Inferior parietal cortex (tissue), 1 donor: ENCODE measurements at regions not wholly inside any gene's neighbourhood (a gene's known extent, or its start where the extent isn't known, plus 50 kb on each side); places are given as distances from the start of the nearest gene placed in this dataset.
A peak's percentile ranks its signal among the peaks of the same experiment; 100 is the strongest.

Source experiments
- DNase-seq: peaks from one replicate; pipeline ENCODE4 v3.0.0-alpha.2; 2016; ENCODE audit errors: extremely low spot score

- DNase-seq, result no peak
Observed at GRCh38 chr18:37702841-37703240, 137.2 kb upstream of the CELF4 start.

GRCh38 chr18:37701967-37702366 is 136.4 kb upstream of the CELF4 start:
- DNase-seq, result no peak

- no peak for DNase-seq
Observed at GRCh38 chr18:37698508-37699040, 133.0 kb upstream of the CELF4 start.

- DNase-seq, result no peak
Observed at GRCh38 chr18:37694516-37694915, 128.9 kb upstream of the CELF4 start.

- DNase-seq, result no peak
Observed at GRCh38 chr18:37691162-37691561, 125.6 kb upstream of the CELF4 start.

- DNase-seq, result no peak
Observed at GRCh38 chr18:37689841-37690240, 124.2 kb upstream of the CELF4 start.

- no peak for DNase-seq
Observed at GRCh38 chr18:37684590-37684989, 119.0 kb upstream of the CELF4 start.

GRCh38 chr18:37684183-37684582 is 118.6 kb upstream of the CELF4 start:
- DNase-seq, result no peak

- DNase-seq, result no peak
Observed at GRCh38 chr18:37680911-37681310, 115.3 kb upstream of the CELF4 start.

GRCh38 chr18:37676276-37676675 is 110.7 kb upstream of the CELF4 start:
- DNase-seq, result no peak

GRCh38 chr18:37675699-37676098 is 110.1 kb upstream of the CELF4 start:
- DNase-seq, result no peak

GRCh38 chr18:37674570-37674969 is 109.0 kb upstream of the CELF4 start:
- DNase-seq, result no peak

GRCh38 chr18:37673671-37674070 is 108.1 kb upstream of the CELF4 start:
- no peak for DNase-seq

GRCh38 chr18:37672932-37673595 is 107.5 kb upstream of the CELF4 start:
- DNase-seq, result no peak

- no peak for DNase-seq
Observed at GRCh38 chr18:37672001-37672400, 106.4 kb upstream of the CELF4 start.

GRCh38 chr18:37671530-37671929 is 105.9 kb upstream of the CELF4 start:
- no peak for DNase-seq

- no peak for DNase-seq
Observed at GRCh38 chr18:37671119-37671518, 105.5 kb upstream of the CELF4 start.

- DNase-seq, result no peak
Observed at GRCh38 chr18:37669991-37670534, 104.5 kb upstream of the CELF4 start.

- peak; percentile 16 for DNase-seq
Observed at GRCh38 chr18:37668971-37669747, 103.6 kb upstream of the CELF4 start.

- DNase-seq, result peak; percentile 19
Observed at GRCh38 chr18:37667836-37668235, 102.2 kb upstream of the CELF4 start.

GRCh38 chr18:37666991-37667390 is 101.4 kb upstream of the CELF4 start:
- no peak for DNase-seq

- no peak for DNase-seq
Observed at GRCh38 chr18:37666451-37666850, 100.9 kb upstream of the CELF4 start.

GRCh38 chr18:37665346-37665745 is 99.7 kb upstream of the CELF4 start:
- DNase-seq, result no peak
